ENCODE measurements at regions not wholly inside any gene's neighbourhood (a gene's known extent, or its start where the extent isn't known, plus 50 kb on each side); places are given as distances from the start of the nearest gene placed in this dataset.

DNA sequence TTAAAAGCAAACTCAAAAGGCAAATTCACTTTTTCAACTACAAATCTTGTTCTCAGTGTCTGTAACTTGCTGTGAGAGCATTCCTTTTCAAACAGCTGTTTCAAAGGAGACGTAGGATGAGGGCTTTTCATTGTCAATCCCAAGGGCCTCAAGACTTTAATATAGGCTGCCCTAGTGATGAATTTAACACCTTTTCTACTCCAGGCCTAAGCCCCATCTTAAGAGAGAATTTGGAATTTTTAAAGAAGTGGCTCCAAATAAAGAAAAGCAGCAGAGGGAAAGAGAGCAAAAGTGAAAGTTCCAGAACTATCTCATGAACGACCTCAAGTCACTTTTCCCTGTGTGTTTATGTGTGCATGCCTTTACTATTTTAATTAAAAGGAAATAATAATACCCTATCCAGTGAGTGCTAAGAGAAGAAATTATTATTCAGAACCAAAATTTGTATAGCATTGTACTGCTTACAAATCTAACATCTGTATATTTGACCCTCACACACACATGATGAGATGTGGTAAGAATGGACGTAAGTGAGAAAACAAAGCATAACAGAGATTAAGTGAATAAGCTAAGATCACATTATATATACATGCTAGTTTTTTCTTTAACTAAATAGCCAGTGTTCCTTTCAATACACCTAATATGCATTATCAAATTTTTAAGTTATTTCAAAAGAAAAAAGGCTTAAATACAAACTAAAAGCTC is 196.4 kb downstream of the VGLL3 start:
- Histone ChIP-seq H3K36me3 (replicated peaks; ENCODE audit: insufficient read depth, low read depth) (no peaks in the 10 kb centered on the region), H3K27ac (peak overlapping the region; percentile 53), H3K79me2 (no peaks in the 10 kb centered on the region), H3K4me1 (ENCODE audit: insufficient read depth) (no peaks in the 10 kb centered on the region), H4K20me1 (ENCODE audit: insufficient read depth, poor library complexity, severe bottlenecking) (no peaks in the 10 kb centered on the region), H2AFZ (peak overlapping the region; percentile 7), H3K4me2 (peak overlapping the region; percentile 13), H3K27me3 (no peaks in the 10 kb centered on the region), H3K9me3 (ENCODE audit: low read depth) (no peaks in the 10 kb centered on the region), H3K9me2 (replicated peaks; ENCODE audit: insufficient read depth) (no peaks in the 10 kb centered on the region), H3K4me3 (no peak overlapping the region)
- WGBS (ENCODE audit: low lambda C conversion rate, missing lambda C conversion rate) = 80% methylated on average over 3 of the region's 3 CpGs
- TF ChIP-seq, protein P1, sequence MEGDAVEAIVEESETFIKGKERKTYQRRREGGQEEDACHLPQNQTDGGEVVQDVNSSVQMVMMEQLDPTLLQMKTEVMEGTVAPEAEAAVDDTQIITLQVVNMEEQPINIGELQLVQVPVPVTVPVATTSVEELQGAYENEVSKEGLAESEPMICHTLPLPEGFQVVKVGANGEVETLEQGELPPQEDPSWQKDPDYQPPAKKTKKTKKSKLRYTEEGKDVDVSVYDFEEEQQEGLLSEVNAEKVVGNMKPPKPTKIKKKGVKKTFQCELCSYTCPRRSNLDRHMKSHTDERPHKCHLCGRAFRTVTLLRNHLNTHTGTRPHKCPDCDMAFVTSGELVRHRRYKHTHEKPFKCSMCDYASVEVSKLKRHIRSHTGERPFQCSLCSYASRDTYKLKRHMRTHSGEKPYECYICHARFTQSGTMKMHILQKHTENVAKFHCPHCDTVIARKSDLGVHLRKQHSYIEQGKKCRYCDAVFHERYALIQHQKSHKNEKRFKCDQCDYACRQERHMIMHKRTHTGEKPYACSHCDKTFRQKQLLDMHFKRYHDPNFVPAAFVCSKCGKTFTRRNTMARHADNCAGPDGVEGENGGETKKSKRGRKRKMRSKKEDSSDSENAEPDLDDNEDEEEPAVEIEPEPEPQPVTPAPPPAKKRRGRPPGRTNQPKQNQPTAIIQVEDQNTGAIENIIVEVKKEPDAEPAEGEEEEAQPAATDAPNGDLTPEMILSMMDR (IDR thresholded peaks at IDR 0.05; ENCODE audit: poor library complexity) = no peak
- TF ChIP-seq EZH2phosphoT487 (IDR thresholded peaks at IDR 0.05; ENCODE audit: low read depth, severe bottlenecking, unreplicated experiment) = no peak
- TF ChIP-seq EZH2 (IDR thresholded peaks at IDR 0.05; ENCODE audit: borderline replicate concordance) = no peak
- no peak for DNase-seq (ENCODE audit: low spot score)

DNA sequence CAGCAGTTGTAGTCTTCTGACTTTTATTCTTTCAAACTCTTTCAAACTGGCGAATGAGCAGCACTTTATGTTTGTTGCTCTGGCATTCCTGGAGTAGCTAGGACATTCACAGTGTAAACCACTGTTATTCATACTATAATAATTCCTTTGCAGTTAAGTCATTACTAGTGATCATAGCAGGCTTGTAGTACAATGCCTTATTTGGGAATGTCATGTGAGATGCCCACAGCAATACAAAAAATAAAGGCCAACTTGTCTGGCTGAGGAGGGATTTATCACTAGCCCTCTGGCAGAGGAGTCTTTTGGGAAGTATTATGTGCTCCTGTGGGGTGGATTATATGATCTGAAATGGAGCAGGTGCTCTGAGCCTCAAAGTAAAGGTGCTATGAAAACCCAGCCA is 197.2 kb downstream of the VGLL3 start:
- DNase-seq (ENCODE audit: low spot score) = peak; percentile 38
- H3K27me3 ChIP-seq = no peaks in the 10 kb centered on the region
- no peaks in the 10 kb centered on the region for H3K79me2 ChIP-seq
- no peak overlapping the region for H3K4me2 ChIP-seq
- WGBS (ENCODE audit: low lambda C conversion rate, missing lambda C conversion rate) = 21% methylated on average over 1 of the region's 1 CpG
- H3K4me1 ChIP-seq (ENCODE audit: insufficient read depth) = no peaks in the 10 kb centered on the region
- H3K36me3 ChIP-seq (replicated peaks; ENCODE audit: insufficient read depth, low read depth) = no peaks in the 10 kb centered on the region
- H4K20me1 ChIP-seq (ENCODE audit: insufficient read depth, poor library complexity, severe bottlenecking) = no peaks in the 10 kb centered on the region
- no peaks in the 10 kb centered on the region for H3K9me3 ChIP-seq (ENCODE audit: low read depth)
- no peak for TF ChIP-seq EZH2 (IDR thresholded peaks at IDR 0.05; ENCODE audit: borderline replicate concordance)
- H2AFZ ChIP-seq = no peak overlapping the region
- peak overlapping the region; percentile 65 for H3K27ac ChIP-seq
- no peak overlapping the region for H3K4me3 ChIP-seq
- no peaks in the 10 kb centered on the region for H3K9me2 ChIP-seq (replicated peaks; ENCODE audit: insufficient read depth)

DNA sequence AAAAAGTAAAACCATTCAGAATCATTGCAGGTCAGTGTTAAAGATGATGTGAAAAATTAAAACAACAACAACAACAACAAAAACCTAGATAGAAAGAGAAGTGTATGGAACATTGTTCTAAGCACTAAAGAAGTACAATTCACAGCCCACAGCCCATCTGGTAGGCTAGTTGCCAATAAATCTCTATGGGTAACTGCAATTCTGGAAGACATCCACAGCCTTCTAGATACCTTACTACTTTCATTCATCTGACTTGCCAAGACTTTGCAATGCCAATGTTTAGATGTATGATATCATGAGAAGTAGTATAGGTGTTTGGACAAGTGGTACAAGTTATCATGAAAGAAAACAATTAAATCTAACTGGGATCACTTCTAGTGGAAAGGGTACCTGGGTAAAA is 198.6 kb downstream of the VGLL3 start:
- H3K9me3 ChIP-seq (ENCODE audit: low read depth) = no peaks in the 10 kb centered on the region
- no peak overlapping the region for H3K27ac ChIP-seq
- no peak overlapping the region for H3K4me2 ChIP-seq
- H3K79me2 ChIP-seq = no peaks in the 10 kb centered on the region
- DNase-seq (ENCODE audit: low spot score) = no peak
- no peaks in the 10 kb centered on the region for H3K9me2 ChIP-seq (replicated peaks; ENCODE audit: insufficient read depth)
- H3K36me3 ChIP-seq (replicated peaks; ENCODE audit: insufficient read depth, low read depth) = no peaks in the 10 kb centered on the region
- H3K27me3 ChIP-seq = no peaks in the 10 kb centered on the region
- H2AFZ ChIP-seq = no peak overlapping the region
- H4K20me1 ChIP-seq (ENCODE audit: insufficient read depth, poor library complexity, severe bottlenecking) = no peaks in the 10 kb centered on the region
- TF ChIP-seq, protein P1 (IDR thresholded peaks at IDR 0.05; ENCODE audit: poor library complexity) = no peak
- TF ChIP-seq EZH2 (IDR thresholded peaks at IDR 0.05; ENCODE audit: borderline replicate concordance) = no peak
- no peak for TF ChIP-seq EZH2phosphoT487 (IDR thresholded peaks at IDR 0.05; ENCODE audit: low read depth, severe bottlenecking, unreplicated experiment)
- no peaks in the 10 kb centered on the region for H3K4me1 ChIP-seq (ENCODE audit: insufficient read depth)
- H3K4me3 ChIP-seq = no peak overlapping the region

DNA sequence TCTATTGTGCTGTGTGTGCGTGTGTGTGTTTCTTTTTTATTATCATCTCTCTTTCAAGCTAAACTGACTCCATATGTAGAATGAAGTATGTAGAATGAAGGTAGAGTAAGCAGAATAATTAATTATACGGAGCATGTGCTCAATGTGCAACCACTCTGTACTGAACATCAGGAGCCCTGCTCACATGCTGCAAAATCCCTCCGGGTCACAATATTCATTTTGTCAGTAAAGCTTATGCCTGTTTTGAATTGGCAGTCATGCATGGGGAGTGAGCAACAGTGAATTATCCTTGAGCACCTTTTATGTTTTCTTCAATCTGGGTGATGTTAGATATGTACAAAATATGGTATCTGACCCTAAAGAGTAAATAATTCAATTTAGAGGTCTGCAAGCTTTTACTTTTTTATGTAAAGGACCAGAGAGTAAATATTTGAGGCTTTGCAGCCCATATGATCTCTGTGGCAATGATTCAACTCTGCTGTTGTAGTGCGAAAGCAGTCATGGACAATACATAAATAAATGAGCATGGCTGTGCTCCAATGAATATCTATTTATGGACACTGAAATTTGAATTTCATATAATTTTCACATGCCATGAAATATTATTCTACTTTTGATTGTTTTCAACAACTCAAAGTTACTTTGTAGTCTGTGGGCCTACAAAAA is 199.9 kb downstream of the VGLL3 start:
- DNase-seq (ENCODE audit: low spot score) = no peak
- H3K27me3 ChIP-seq = no peaks in the 10 kb centered on the region
- no peaks in the 10 kb centered on the region for H4K20me1 ChIP-seq (ENCODE audit: insufficient read depth, poor library complexity, severe bottlenecking)
- no peaks in the 10 kb centered on the region for H3K79me2 ChIP-seq
- TF ChIP-seq EZH2phosphoT487 (IDR thresholded peaks at IDR 0.05; ENCODE audit: low read depth, severe bottlenecking, unreplicated experiment) (no peak), EZH2 (IDR thresholded peaks at IDR 0.05; ENCODE audit: borderline replicate concordance) (no peak)
- TF ChIP-seq, protein P1 (IDR thresholded peaks at IDR 0.05; ENCODE audit: poor library complexity) = no peak
- H3K27ac ChIP-seq = no peak overlapping the region
- H3K36me3 ChIP-seq (replicated peaks; ENCODE audit: insufficient read depth, low read depth) = no peaks in the 10 kb centered on the region
- no peak overlapping the region for H2AFZ ChIP-seq
- H3K9me2 ChIP-seq (replicated peaks; ENCODE audit: insufficient read depth) = no peaks in the 10 kb centered on the region
- no peak overlapping the region for H3K4me3 ChIP-seq
- H3K4me1 ChIP-seq (ENCODE audit: insufficient read depth) = no peaks in the 10 kb centered on the region
- WGBS (ENCODE audit: low lambda C conversion rate, missing lambda C conversion rate) = 92% methylated on average over 4 of the region's 4 CpGs
- H3K4me2 ChIP-seq = no peak overlapping the region
- no peaks in the 10 kb centered on the region for H3K9me3 ChIP-seq (ENCODE audit: low read depth)
